ENCODE measurements at regions not wholly inside any gene's neighbourhood (a gene's known extent, or its start where the extent isn't known, plus 50 kb on each side); places are given as distances from the start of the nearest gene placed in this dataset.

- no peaks in the 10 kb centered on the region for H3K36me3 ChIP-seq (ENCODE audit: control insufficient read depth in 2 of 3, insufficient read depth in 3 of 3, low read length in 3 of 3)
- H3K27me3 ChIP-seq (ENCODE audit: control insufficient read depth, insufficient read depth, low read length): no peaks in the 10 kb centered on the region
- H3K9ac ChIP-seq (ENCODE audit: low read length in 3 of 3): no peak overlapping the region
- peaks cover 0 to 1% (median 0%) of the 10 kb centered on the region in 3 donors for H3K9me3 ChIP-seq (ENCODE audit: control insufficient read depth in 2 of 3, insufficient read depth in 1 of 3, low read length in 3 of 3)
- H3K4me1 ChIP-seq (ENCODE audit: control insufficient read depth in 2 of 3, insufficient read depth in 2 of 3, low read depth in 1 of 3, low read length in 3 of 3): no peaks in the 10 kb centered on the region
- TF ChIP-seq, protein P1, sequence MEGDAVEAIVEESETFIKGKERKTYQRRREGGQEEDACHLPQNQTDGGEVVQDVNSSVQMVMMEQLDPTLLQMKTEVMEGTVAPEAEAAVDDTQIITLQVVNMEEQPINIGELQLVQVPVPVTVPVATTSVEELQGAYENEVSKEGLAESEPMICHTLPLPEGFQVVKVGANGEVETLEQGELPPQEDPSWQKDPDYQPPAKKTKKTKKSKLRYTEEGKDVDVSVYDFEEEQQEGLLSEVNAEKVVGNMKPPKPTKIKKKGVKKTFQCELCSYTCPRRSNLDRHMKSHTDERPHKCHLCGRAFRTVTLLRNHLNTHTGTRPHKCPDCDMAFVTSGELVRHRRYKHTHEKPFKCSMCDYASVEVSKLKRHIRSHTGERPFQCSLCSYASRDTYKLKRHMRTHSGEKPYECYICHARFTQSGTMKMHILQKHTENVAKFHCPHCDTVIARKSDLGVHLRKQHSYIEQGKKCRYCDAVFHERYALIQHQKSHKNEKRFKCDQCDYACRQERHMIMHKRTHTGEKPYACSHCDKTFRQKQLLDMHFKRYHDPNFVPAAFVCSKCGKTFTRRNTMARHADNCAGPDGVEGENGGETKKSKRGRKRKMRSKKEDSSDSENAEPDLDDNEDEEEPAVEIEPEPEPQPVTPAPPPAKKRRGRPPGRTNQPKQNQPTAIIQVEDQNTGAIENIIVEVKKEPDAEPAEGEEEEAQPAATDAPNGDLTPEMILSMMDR (IDR thresholded peaks at IDR 0.05; ENCODE audit: borderline replicate concordance, extremely low read depth, insufficient read depth): no peak
- intact Hi-C loops (cut with DNase I): no loop called here
- FAIRE-seq (no peak), DNase-seq (peak in 1 of 5 donors; percentile 7)
- H3K4me3 ChIP-seq (ENCODE audit: low read length in 3 of 3): no peak overlapping the region
- H3K27ac ChIP-seq (ENCODE audit: low read depth in 2 of 2, low read length in 2 of 2): no peak overlapping the region
Measured at GRCh38 chr2:126750506-126750905, 94.5 kb downstream of the GYPC start.

DNA sequence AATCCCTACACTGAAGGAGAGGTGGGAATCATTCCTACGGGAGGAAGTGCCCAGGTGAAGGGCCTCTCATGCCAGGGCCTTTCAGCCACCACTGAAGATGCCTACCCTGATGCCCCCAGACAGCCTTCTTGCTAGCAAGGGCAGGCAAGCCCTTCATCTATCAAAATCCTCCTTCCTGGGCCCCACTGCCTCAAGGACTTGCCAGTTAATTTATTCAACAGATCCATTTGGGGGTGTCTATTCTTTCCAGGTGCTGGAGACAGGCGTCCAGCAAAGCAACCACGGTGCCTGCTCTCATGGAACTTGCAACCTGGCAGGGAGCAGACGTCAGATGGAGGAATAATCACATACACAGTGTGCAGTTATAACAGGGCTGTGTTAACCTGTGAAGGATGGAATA lies 95.5 kb downstream of the GYPC start:
- TF ChIP-seq, protein P1 (IDR thresholded peaks at IDR 0.05; ENCODE audit: borderline replicate concordance, extremely low read depth, insufficient read depth): no peak
- DNase-seq: peak in 1 of 5 donors; percentile 4
- Histone ChIP-seq H3K4me3 (ENCODE audit: low read length in 3 of 3) (no peak overlapping the region), H3K27me3 (ENCODE audit: control insufficient read depth, insufficient read depth, low read length) (no peaks in the 10 kb centered on the region), H3K4me1 (ENCODE audit: control insufficient read depth in 2 of 3, insufficient read depth in 2 of 3, low read depth in 1 of 3, low read length in 3 of 3) (no peaks in the 10 kb centered on the region), H3K9ac (ENCODE audit: low read length in 3 of 3) (no peak overlapping the region), H3K27ac (ENCODE audit: low read depth in 2 of 2, low read length in 2 of 2) (no peak overlapping the region), H3K36me3 (ENCODE audit: control insufficient read depth in 2 of 3, insufficient read depth in 3 of 3, low read length in 3 of 3) (no peaks in the 10 kb centered on the region), H3K9me3 (ENCODE audit: control insufficient read depth in 2 of 3, insufficient read depth in 1 of 3, low read length in 3 of 3) (peaks cover 0 to 8% (median 0%) of the 10 kb centered on the region in 3 donors)
- FAIRE-seq: no peak
- intact Hi-C loops (cut with DNase I): no loop called here

DNA sequence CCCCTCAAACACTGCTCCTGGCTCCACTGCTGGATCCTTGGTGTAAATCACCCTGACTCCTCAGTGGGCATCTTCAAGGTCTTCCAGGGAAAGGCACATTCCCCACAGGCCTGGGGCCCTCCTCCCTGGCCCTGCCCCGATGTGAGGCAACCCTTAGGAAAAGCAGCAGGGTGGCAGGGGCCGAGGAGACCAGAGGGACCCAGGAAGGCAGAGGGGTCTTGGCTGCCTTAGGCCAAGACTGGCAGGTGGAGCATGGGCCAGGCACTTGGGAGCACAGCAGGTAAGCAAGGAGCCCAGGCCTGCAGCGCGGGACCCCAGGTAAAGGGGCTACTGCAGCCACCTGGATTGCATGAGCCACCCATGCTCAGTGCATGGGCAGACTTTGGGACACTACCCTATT lies 96.9 kb downstream of the GYPC start:
- Histone ChIP-seq H3K9me3 (ENCODE audit: control insufficient read depth in 2 of 3, insufficient read depth in 1 of 3, low read length in 3 of 3) (peaks cover 0 to 8% (median 0%) of the 10 kb centered on the region in 3 donors), H3K4me1 (ENCODE audit: control insufficient read depth in 2 of 3, insufficient read depth in 2 of 3, low read depth in 1 of 3, low read length in 3 of 3) (no peaks in the 10 kb centered on the region), H3K4me3 (ENCODE audit: low read length in 3 of 3) (no peak overlapping the region), H3K27ac (ENCODE audit: low read depth in 2 of 2, low read length in 2 of 2) (no peak overlapping the region), H3K9ac (ENCODE audit: low read length in 3 of 3) (no peak overlapping the region), H3K27me3 (ENCODE audit: control insufficient read depth, insufficient read depth, low read length) (no peaks in the 10 kb centered on the region), H3K36me3 (ENCODE audit: control insufficient read depth in 2 of 3, insufficient read depth in 3 of 3, low read length in 3 of 3) (no peaks in the 10 kb centered on the region)
- intact Hi-C loops (cut with DNase I): no loop called here
- TF ChIP-seq, protein P1 (IDR thresholded peaks at IDR 0.05; ENCODE audit: borderline replicate concordance, extremely low read depth, insufficient read depth): no peak
- FAIRE-seq (no peak), DNase-seq (peak in 1 of 5 donors; percentile 3)
